RWPE1 (cell line): ENCODE measurements at regions not wholly inside any gene's neighbourhood (a gene's known extent, or its start where the extent isn't known, plus 50 kb on each side); places are given as distances from the start of the nearest gene placed in this dataset.

Experiments used
- CTCF ChIA-PET: fragments of 350-600 bp; sonication (Branson Sonifier 250); formaldehyde crosslinking; extraction: SDS; loops from one replicate; lab custom pipeline; 2021; lab: Yijun Ruan, JAX
- POLR2A ChIA-PET: fragments of 400-600 bp; formaldehyde crosslinking; extraction: SDS; loops from one replicate; lab custom pipeline; 2020; ENCODE audit warnings: antibody characterized with exemption; ENCODE audit not compliant: low non-redundant PET; lab: Yijun Ruan, JAX
- DNase-seq: peaks from one replicate; pipeline ENCODE4 v3.0.0; 2012; ENCODE audit warnings: low spot score
- H3K27ac ChIP-seq: fragments of 450-650 bp; 2 replicates; pipeline ENCODE4 v1.5.1; 2017
- CTCF ChIP-seq: fragments of 450-650 bp; conservative IDR thresholded peaks from 2 replicates; pipeline ENCODE4 v1.5.1; 2017; ENCODE audit warnings: low read depth, mild to moderate bottlenecking

- POLR2A ChIA-PET = no interaction called here
These were observed 266.0 kb downstream of the MYCN start for GRCh38 chr2:16206191-16206944.

GRCh38 chr2:16205631-16206030, 265.3 kb downstream of the MYCN start:
- DNase-seq = no peak
- CTCF ChIA-PET = interaction anchor here (0.7 kb wide), 2 partner anchors 14 to 545 kb away, joined by 3 read pairs; no protein-coding TSS in a partner anchor
- no peak overlapping the region for H3K27ac ChIP-seq
- no peak for TF ChIP-seq CTCF
- POLR2A ChIA-PET = no interaction called here

More at GRCh38 chr2:16206191-16206944, 266.0 kb downstream of the MYCN start:
- DNase-seq = no peak
- CTCF ChIA-PET = interaction anchor here (0.7 kb wide), 1 partner anchor 13 kb away, joined by 3 read pairs; no protein-coding TSS in a partner anchor
- no peak overlapping the region for H3K27ac ChIP-seq
- no peak for TF ChIP-seq CTCF

GRCh38 chr2:16204886-16205620, 264.7 kb downstream of the MYCN start:
- ChIA-PET CTCF (interaction anchor here (0.7 kb wide), 1 partner anchor 544 kb away, joined by 3 read pairs; no protein-coding TSS in a partner anchor), POLR2A (no interaction called here)
- no peak for DNase-seq
- H3K27ac ChIP-seq = no peak overlapping the region
- TF ChIP-seq CTCF = no peak

GRCh38 chr2:16204251-16204650, 263.9 kb downstream of the MYCN start:
- no peak for TF ChIP-seq CTCF
- CTCF ChIA-PET = no interaction called here

GRCh38 chr2:16203691-16204090, 263.3 kb downstream of the MYCN start:
- CTCF ChIA-PET = no interaction called here
- no peak for DNase-seq
- TF ChIP-seq CTCF = no peak
- POLR2A ChIA-PET = no interaction called here
- H3K27ac ChIP-seq = no peak overlapping the region

More at GRCh38 chr2:16204251-16204650, 263.9 kb downstream of the MYCN start:
- H3K27ac ChIP-seq = no peak overlapping the region
- POLR2A ChIA-PET = no interaction called here
- no peak for DNase-seq

GRCh38 chr2:16203069-16203468, 262.7 kb downstream of the MYCN start:
- TF ChIP-seq CTCF = no peak
- no peak for DNase-seq
- H3K27ac ChIP-seq = no peak overlapping the region
- CTCF ChIA-PET = no interaction called here
- POLR2A ChIA-PET = no interaction called here
